A673 (cell line): ENCODE measurements at regions not wholly inside any gene's neighbourhood (a gene's known extent, or its start where the extent isn't known, plus 50 kb on each side); places are given as distances from the start of the nearest gene placed in this dataset.

Source experiments
- CTCF ChIP-seq: fragments of 300-800, 200-600 bp; sonication (generic); conservative IDR thresholded peaks from 2 replicates; pipeline ENCODE4 v1.5.1; 2017; ENCODE audit warnings: low read depth, mild to moderate bottlenecking, antibody characterized with exemption, low read length, moderate library complexity, mixed read lengths
- EZH2 ChIP-seq: fragments of 200-600 bp; sonication (generic); IDR thresholded peaks from 2 replicates; pipeline ENCODE4 v1.6.1; 2017; ENCODE audit warnings: borderline replicate concordance, low read depth, mild to moderate bottlenecking, mixed read lengths, antibody characterized with exemption, low read length; ENCODE audit not compliant: poor library complexity, severe bottlenecking

- TF ChIP-seq CTCF (no peak), EZH2 (no peak)
Measured at GRCh38 chr2:158890296-158890905, 78.0 kb upstream of the TANC1 start.
